DMS153 (cell line): ENCODE measurements at regions not wholly inside any gene's neighbourhood (a gene's known extent, or its start where the extent isn't known, plus 50 kb on each side); places are given as distances from the start of the nearest gene placed in this dataset.
"Not testable (repeated sequence)": the region's sequence is repeated elsewhere in the genome, so short reads cannot be mapped to it uniquely, and the experiment has no call there.

Experiments used
- DNase-seq: peaks from one replicate; lab custom pipeline; 2025; lab: John Stamatoyannopoulos, UW

DNA sequence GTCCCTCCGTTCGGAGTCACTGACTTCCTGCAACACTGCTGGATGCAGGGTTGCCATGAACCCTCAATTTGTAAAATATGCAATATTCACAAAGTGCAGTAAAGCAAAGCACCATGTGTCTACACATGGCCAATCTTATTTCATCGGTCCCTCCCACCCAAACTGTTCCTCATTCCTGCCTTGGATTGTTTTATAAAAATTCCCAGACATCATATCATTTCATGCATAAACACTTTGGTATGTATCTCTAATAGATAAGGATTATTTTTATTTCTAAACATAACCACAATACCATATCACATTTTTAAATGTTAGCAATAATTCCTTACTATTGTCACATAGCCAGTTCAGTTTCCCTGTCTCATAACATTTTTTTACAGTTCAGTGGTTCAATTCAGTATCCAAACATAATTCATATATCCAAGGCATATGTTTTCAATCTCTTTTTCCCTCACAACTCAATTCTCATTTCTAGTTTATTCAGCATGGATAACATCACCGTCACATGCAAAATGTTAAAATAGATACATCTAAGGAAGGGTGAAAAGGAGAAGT lies 82.0 kb upstream of the PCAT7 start:
- no peak for DNase-seq

DNA sequence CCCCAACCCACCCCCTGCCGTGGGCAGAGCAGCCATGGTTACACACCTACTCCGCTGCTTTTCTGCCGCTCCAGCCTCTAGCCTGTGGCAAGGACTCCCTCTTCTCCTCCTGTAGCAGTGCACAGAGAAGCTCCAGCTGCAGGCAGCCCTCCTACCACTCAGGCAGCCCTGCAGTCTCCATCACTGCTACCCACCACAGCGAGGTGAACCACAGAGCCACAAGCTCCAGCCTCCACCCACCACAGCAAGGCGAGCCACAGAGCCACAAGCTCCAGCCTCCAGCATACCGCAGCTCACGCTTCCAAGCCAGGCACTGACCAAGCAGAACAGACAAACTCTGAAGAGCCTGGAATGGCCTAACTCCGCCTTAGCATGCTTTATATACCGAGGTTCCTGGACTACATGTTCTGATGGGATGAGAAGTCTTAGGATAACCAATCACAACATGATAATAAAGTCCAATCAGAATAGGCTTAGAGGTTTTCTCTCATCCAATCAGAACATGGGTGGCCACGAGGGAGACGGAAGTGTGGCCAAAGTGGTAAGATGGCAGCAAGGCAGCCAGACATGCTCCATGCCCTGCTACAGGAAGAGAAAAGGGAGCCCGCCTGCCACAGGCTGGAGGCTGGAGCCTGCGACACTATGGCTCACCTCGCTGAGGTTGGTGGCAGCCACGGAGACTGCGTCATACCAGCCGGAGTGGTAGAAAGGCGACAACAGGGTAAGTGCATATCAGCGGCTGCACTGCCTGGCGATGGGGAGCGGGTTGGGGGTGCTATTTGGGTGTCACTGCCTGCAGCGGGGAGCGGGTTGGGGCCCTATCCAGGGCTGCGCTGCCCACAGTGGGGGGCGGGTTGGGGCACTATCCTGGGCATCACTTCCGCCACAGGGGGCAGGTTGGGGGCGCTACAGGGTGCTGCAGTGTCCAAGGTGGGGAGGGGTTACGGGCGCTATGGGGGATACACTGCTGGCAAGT lies 75.8 kb upstream of the PCAT7 start:
- DNase-seq, result no peak

- no peak for DNase-seq
Observed at GRCh38 chr9:94479757-94480156, 75.1 kb upstream of the PCAT7 start.

DNA sequence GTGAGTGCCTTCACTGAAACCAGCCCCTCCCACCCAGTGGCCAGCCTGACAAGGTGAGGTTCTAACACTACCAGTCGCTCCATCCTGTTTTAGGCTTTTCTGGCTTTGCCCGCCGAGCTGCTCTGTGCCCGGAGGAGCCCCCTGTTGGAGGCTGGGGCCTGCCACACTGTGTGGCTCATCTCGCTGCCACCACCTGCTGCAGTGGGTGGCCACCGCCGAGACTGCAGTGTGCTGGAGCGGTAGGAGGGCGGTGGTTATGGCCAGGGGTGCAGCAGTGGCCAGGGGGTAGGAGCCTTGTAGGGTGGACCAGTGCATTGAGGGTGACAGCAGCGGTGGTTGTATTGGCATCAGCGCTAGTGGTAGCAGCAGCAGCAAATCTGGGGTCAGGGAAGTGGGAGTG lies 74.7 kb upstream of the PCAT7 start:
- no peak for DNase-seq

GRCh38 chr9:94482110-94482509 lies 72.8 kb upstream of the PCAT7 start:
- no peak for DNase-seq

DNA sequence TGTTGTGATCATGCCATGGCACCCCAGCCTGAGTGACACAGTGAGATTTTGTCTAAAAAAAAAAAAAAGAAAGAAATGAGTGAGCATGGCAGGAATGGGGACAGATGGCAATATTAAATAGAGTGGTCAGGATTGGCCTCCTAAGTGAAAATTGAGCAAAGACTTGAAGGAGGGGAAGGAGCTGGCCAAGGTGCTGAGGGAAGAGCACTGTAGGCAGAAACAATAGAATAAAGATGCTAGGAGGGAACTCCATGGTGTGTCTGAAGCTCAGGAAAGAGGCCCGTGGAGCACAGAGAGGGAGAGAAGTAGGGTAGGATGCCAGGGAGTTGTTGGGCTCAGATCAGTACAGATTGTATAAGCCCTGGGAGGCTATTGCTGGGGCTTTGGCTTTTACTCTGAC lies 64.4 kb upstream of the PCAT7 start:
- DNase-seq, result no peak

GRCh38 chr9:94492125-94492524 lies 62.8 kb upstream of the PCAT7 start:
- not testable (repeated sequence) for DNase-seq

- no peak for DNase-seq
Observed at GRCh38 chr9:94498801-94499453, 56.0 kb upstream of the PCAT7 start.

- DNase-seq, result no peak
Observed at GRCh38 chr9:94504358-94504757, 50.5 kb upstream of the PCAT7 start.
